ENCODE measurements at regions not wholly inside any gene's neighbourhood (a gene's known extent, or its start where the extent isn't known, plus 50 kb on each side); places are given as distances from the start of the nearest gene placed in this dataset.

GRCh38 chr2:173462892-173463840 lies 108.5 kb downstream of the CDCA7 start:
- TF ChIP-seq CTCF (IDR thresholded peaks at IDR 0.05): no peak
- TF ChIP-seq POLR2A (IDR thresholded peaks at IDR 0.05): no peak
- no peak for TF ChIP-seq POLR2AphosphoS5 (IDR thresholded peaks at IDR 0.05)

All from prostate gland (tissue), 2 donors.